GM06990 (cell line): ENCODE measurements at regions not wholly inside any gene's neighbourhood (a gene's known extent, or its start where the extent isn't known, plus 50 kb on each side); places are given as distances from the start of the nearest gene placed in this dataset.

Source experiments
- DNase-seq: peaks from one replicate; pipeline ENCODE4 v3.0.0-alpha.2; 2011; ENCODE audit not compliant: insufficient read length; ENCODE audit errors: extremely low read depth
- H3K27me3 ChIP-seq: replicated peaks from 2 replicates; pipeline ENCODE4 v1.6.0; 2011; ENCODE audit warnings: low read length; ENCODE audit not compliant: control insufficient read depth, insufficient read depth
- H3K36me3 ChIP-seq: 2 replicates; pipeline ENCODE4 v1.5.1; 2011; ENCODE audit warnings: low read length; ENCODE audit not compliant: control insufficient read depth, insufficient read depth
- H3K4me3 ChIP-seq: replicated peaks from 2 replicates; pipeline ENCODE4 v1.5.1; 2011; ENCODE audit warnings: low read depth, mild to moderate bottlenecking, control low read depth, low read length
- CTCF ChIP-seq: IDR thresholded peaks from 2 replicates; pipeline ENCODE4 v1.5.1; 2011; ENCODE audit warnings: low read length, control low read depth, mild to moderate bottlenecking, inconsistent platforms; ENCODE audit not compliant: insufficient read depth, poor library complexity, severe bottlenecking

GRCh38 chr1:118688891-118689290 is 299.3 kb downstream of the TBX15 start:
- TF ChIP-seq CTCF = no peak
- Histone ChIP-seq H3K27me3 (no peaks in the 10 kb centered on the region), H3K36me3 (no peaks in the 10 kb centered on the region), H3K4me3 (no peak overlapping the region)
- DNase-seq = no peak

GRCh38 chr1:118661769-118662320 is 326.3 kb downstream of the TBX15 start:
- H3K27me3 ChIP-seq = no peaks in the 10 kb centered on the region
- no peaks in the 10 kb centered on the region for H3K36me3 ChIP-seq
- no peak overlapping the region for H3K4me3 ChIP-seq
- DNase-seq = no peak
- no peak for TF ChIP-seq CTCF

- H3K4me3 ChIP-seq = no peak overlapping the region
- H3K27me3 ChIP-seq = no peaks in the 10 kb centered on the region
- no peak for TF ChIP-seq CTCF
- DNase-seq = no peak
- no peaks in the 10 kb centered on the region for H3K36me3 ChIP-seq
Measured at GRCh38 chr1:118660769-118661168, 327.4 kb downstream of the TBX15 start.

- no peak for TF ChIP-seq CTCF
Measured at GRCh38 chr1:118659646-118660045, 328.5 kb downstream of the TBX15 start.

GRCh38 chr1:118650107-118650807 is 337.9 kb downstream of the TBX15 start:
- Histone ChIP-seq H3K27me3 (no peaks in the 10 kb centered on the region), H3K4me3 (no peak overlapping the region), H3K36me3 (no peaks in the 10 kb centered on the region)
- no peak for TF ChIP-seq CTCF
- DNase-seq = no peak

More at GRCh38 chr1:118659646-118660045, 328.5 kb downstream of the TBX15 start:
- no peak for DNase-seq
- Histone ChIP-seq H3K36me3 (no peaks in the 10 kb centered on the region), H3K27me3 (no peaks in the 10 kb centered on the region), H3K4me3 (no peak overlapping the region)
